Right lobe of liver (tissue), 4 donors: ENCODE measurements at regions not wholly inside any gene's neighbourhood (a gene's known extent, or its start where the extent isn't known, plus 50 kb on each side); places are given as distances from the start of the nearest gene placed in this dataset.

ENCODE experiments used
- CTCF ChIP-seq, 4 donors: fragments of 200-600 bp in 3 of 4; fragments of 450-650 bp in 1 of 4; IDR thresholded peaks; one replicate each; pipeline versions ENCODE4 v1.5.1 to v1.8.0; 2016 to 2022; ENCODE audit warnings: antibody characterized with exemption in 4 of 4, mild to moderate bottlenecking in 2 of 4
- POLR2A ChIP-seq: fragments of 450-650 bp; IDR thresholded peaks from one replicate; pipeline ENCODE4 v1.6.1; 2017; ENCODE audit warnings: antibody characterized with exemption, mild to moderate bottlenecking
- donor health status: DM: no; HTN: no; CAD: no.
- donor health status: DM: no; HTN: no; CAD: no.
- donor health status: DM: no; HTN: yes; CAD: no.

DNA sequence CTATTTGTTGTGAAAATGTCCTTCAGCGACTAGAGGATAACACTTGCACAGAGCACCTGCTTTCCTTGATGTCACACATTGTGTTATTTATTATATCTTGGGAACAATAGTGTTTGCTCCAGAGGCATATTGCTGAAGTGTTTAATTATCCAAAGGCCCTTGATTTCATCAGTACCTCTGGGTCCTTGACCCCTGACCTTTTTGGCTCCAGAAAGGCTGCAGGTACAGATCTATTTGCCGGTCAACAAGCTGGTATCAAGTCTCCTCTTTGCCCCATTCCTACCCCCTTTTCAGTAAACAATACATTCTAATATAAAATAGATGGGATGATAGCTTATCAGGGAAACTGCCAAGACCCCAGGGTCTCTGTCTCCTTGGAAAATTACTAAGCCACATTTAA is 206.8 kb downstream of the DACT1 start:
- TF ChIP-seq CTCF (IDR thresholded peaks at IDR 0.05) (no peak), POLR2A (no peak)
